Right lobe of liver (tissue), 4 donors: ENCODE measurements at regions not wholly inside any gene's neighbourhood (a gene's known extent, or its start where the extent isn't known, plus 50 kb on each side); places are given as distances from the start of the nearest gene placed in this dataset.

Source experiments
- POLR2A ChIP-seq: fragments of 450-650 bp; IDR thresholded peaks from one replicate; pipeline ENCODE4 v1.6.1; 2017; ENCODE audit warnings: antibody characterized with exemption, mild to moderate bottlenecking
- TF ChIP-seq, protein P1 (sequence below), 4 donors: fragments of 200-600 bp in 3 of 4; fragments of 450-650 bp in 1 of 4; IDR thresholded peaks; one replicate each; pipeline versions ENCODE4 v1.5.1 to v1.8.0; 2016 to 2022; ENCODE audit warnings: antibody characterized with exemption in 4 of 4, mild to moderate bottlenecking in 2 of 4
- donor health status: DM: no; HTN: no; CAD: no.
- donor health status: DM: no; HTN: no; CAD: no.
- donor health status: DM: no; HTN: yes; CAD: no.

DNA sequence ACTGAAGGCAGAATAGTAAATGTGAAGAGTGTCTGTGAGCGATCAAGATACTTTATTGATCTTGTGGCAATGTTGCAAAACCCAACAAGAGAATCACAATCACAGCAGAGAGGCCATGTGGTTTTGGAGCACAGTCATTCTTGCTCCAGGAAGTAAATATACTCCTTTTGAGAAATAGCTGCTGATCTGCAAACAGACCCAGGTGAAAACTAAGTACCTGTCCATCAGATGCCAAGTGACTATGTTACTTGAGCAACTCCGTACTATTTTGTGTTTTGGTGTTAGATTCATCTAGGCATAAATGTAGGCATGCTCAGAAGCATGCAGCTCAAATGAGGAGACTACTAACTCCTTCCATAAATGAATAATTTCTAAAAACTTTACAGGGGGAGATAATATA lies 627.9 kb downstream of the ZBBX start:
- TF ChIP-seq POLR2A, result no peak
- TF ChIP-seq, protein P1, sequence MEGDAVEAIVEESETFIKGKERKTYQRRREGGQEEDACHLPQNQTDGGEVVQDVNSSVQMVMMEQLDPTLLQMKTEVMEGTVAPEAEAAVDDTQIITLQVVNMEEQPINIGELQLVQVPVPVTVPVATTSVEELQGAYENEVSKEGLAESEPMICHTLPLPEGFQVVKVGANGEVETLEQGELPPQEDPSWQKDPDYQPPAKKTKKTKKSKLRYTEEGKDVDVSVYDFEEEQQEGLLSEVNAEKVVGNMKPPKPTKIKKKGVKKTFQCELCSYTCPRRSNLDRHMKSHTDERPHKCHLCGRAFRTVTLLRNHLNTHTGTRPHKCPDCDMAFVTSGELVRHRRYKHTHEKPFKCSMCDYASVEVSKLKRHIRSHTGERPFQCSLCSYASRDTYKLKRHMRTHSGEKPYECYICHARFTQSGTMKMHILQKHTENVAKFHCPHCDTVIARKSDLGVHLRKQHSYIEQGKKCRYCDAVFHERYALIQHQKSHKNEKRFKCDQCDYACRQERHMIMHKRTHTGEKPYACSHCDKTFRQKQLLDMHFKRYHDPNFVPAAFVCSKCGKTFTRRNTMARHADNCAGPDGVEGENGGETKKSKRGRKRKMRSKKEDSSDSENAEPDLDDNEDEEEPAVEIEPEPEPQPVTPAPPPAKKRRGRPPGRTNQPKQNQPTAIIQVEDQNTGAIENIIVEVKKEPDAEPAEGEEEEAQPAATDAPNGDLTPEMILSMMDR (IDR thresholded peaks at IDR 0.05), result no peak
